HCT116 (cell line): ENCODE measurements at regions not wholly inside any gene's neighbourhood (a gene's known extent, or its start where the extent isn't known, plus 50 kb on each side); places are given as distances from the start of the nearest gene placed in this dataset.

Source experiments
- ATAC-seq: fragments of 200-7000 bp; cut with Tn5 transposase; 2 replicates; pipeline ENCODE4 v1.9.1; 2020; ENCODE audit warnings: mild to moderate bottlenecking, moderate library complexity
- BruUV-seq: library from RNA; stranded (reverse); fragments of 400-500 nt; replicated peaks from 2 replicates; lab custom pipeline; 2021; lab: Mats Ljungman, UMichigan
- CTCF ChIA-PET: fragments of 300-600 bp; sonication (Branson Sonifier 250); formaldehyde crosslinking; loops from one replicate; lab custom pipeline; 2021; ENCODE audit warnings: antibody characterized with exemption; lab: Charles Lee
- POLR2A ChIA-PET: fragments of 300-600, 350-600 bp; sonication (Branson Sonifier 250); formaldehyde crosslinking; loops from one replicate; lab custom pipeline; 2021; ENCODE audit warnings: antibody characterized with exemption; lab: Charles Lee
- RAD21 ChIA-PET, 2 experiments: fragments of 300-600 bp; sonication (Branson Sonifier 250); formaldehyde crosslinking; loops; one replicate each; lab custom pipeline; 2023; ENCODE audit warnings: low total read pairs in 2 of 2; ENCODE audit not compliant: uncharacterized antibody in 2 of 2, unreplicated experiment in 2 of 2, low non-redundant PET in 1 of 2; lab: Charles Lee
- DNase-seq: peaks from one replicate; pipeline ENCODE4 v3.0.0-alpha.2; 2010; ENCODE audit warnings: low read depth, low spot score
- H2AFZ ChIP-seq: fragments of 200-600 bp; shearing (Covaris generic), sonication (generic); 2 replicates; pipeline ENCODE4 v1.6.1; 2017; ENCODE audit warnings: low read depth, mixed run types, mixed read lengths, antibody characterized with exemption, low read length; ENCODE audit not compliant: poor library complexity, severe bottlenecking
- H3K27ac ChIP-seq: 2 replicates; pipeline ENCODE4 v1.5.1; 2012; ENCODE audit warnings: low read depth, low read length
- H3K27me3 ChIP-seq: fragments of 200-600 bp; sonication (generic); 2 replicates; pipeline ENCODE4 v1.6.1; 2016; ENCODE audit warnings: mixed run types, low read length, mixed read lengths; ENCODE audit not compliant: insufficient read depth
- H3K36me3 ChIP-seq, 2 experiments: fragments of 200-500 bp in 1 of 2; fragments of 200-600 bp in 1 of 2; sonication (Bioruptor generic) in 1 of 2; sonication (generic) in 1 of 2; 2 replicates each; pipeline versions ENCODE4 v1.5.1 to v1.6.1; 2014 to 2016; ENCODE audit warnings: low read length in 2 of 2, inconsistent platforms in 1 of 2, mixed read lengths in 1 of 2, mixed run types in 1 of 2; ENCODE audit not compliant: insufficient read depth in 2 of 2, control insufficient read depth in 1 of 2
- H3K4me1 ChIP-seq, 2 experiments: fragments of 200-600 bp in 1 of 2; sonication (generic) in 1 of 2; 2 replicates each; pipeline versions ENCODE4 v1.5.1 to v1.6.1; 2012 to 2017; ENCODE audit warnings: low read length in 2 of 2, inconsistent platforms in 1 of 2, mild to moderate bottlenecking in 1 of 2, mixed read lengths in 1 of 2, mixed run types in 1 of 2, moderate library complexity in 1 of 2; ENCODE audit not compliant: insufficient read depth in 2 of 2, control insufficient read depth in 1 of 2
- H3K4me2 ChIP-seq: fragments of 200-600 bp; sonication (generic); 2 replicates; pipeline ENCODE4 v1.6.1; 2017; ENCODE audit warnings: mixed run types, low read length, mixed read lengths
- H3K4me3 ChIP-seq, 2 experiments: fragments of 200-600 bp in 1 of 2; sonication (generic) in 1 of 2; replicated peaks in 1 of 2; 2 replicates each; pipeline ENCODE4 v1.5.1; 2011 to 2016; ENCODE audit warnings: low read length in 2 of 2, control low read depth in 1 of 2, low read depth in 1 of 2, mild to moderate bottlenecking in 1 of 2, mixed read lengths in 1 of 2, mixed run types in 1 of 2
- H3K79me2 ChIP-seq: fragments of 200-600 bp; sonication (generic); 2 replicates; pipeline ENCODE4 v1.6.1; 2017; ENCODE audit warnings: mild to moderate bottlenecking, mixed run types, low read length, moderate library complexity, mixed read lengths; ENCODE audit not compliant: insufficient read depth
- H3K9ac ChIP-seq: fragments of 200-600 bp; sonication (generic); 2 replicates; pipeline ENCODE4 v1.6.1; 2016; ENCODE audit warnings: low read length, mixed read lengths
- H3K9me2 ChIP-seq: fragments of 200-600 bp; sonication (generic), shearing (Covaris generic); 2 replicates; pipeline ENCODE4 v1.6.1; 2017; ENCODE audit warnings: mixed run types, mild to moderate bottlenecking, moderate library complexity; ENCODE audit not compliant: insufficient read depth
- H3K9me3 ChIP-seq, 2 experiments: fragments of 200-500 bp in 1 of 2; fragments of 200-600 bp in 1 of 2; sonication (Bioruptor generic) in 1 of 2; sonication (generic) in 1 of 2; 2 replicates each; pipeline ENCODE4 v1.6.1; 2014 to 2017; ENCODE audit warnings: low read length in 2 of 2, mixed read lengths in 2 of 2, inconsistent platforms in 1 of 2, low read depth in 1 of 2, mild to moderate bottlenecking in 1 of 2, mixed run types in 1 of 2, moderate library complexity in 1 of 2; ENCODE audit not compliant: control insufficient read depth in 1 of 2, insufficient read depth in 1 of 2
- H4K20me1 ChIP-seq: fragments of 200-600 bp; sonication (generic), shearing (Covaris generic); 2 replicates; pipeline ENCODE4 v1.6.1; 2017; ENCODE audit warnings: mixed run types, mild to moderate bottlenecking, moderate library complexity; ENCODE audit not compliant: insufficient read depth
- CBX3 ChIP-seq: IDR thresholded peaks from 2 replicates; pipeline ENCODE4 v1.6.1; 2012; ENCODE audit warnings: low read depth
- CEBPB ChIP-seq: IDR thresholded peaks from 2 replicates; pipeline ENCODE4 v1.6.1; 2012; ENCODE audit warnings: low read depth
- EGR1 ChIP-seq: IDR thresholded peaks from 2 replicates; pipeline ENCODE4 v1.6.1; 2012; ENCODE audit warnings: low read depth
- ELF1 ChIP-seq: IDR thresholded peaks from 2 replicates; pipeline ENCODE4 v1.6.1; 2012; ENCODE audit warnings: low read depth, borderline replicate concordance
- EZH2phosphoT487 ChIP-seq: fragments of 200-600 bp; IDR thresholded peaks from 2 replicates; pipeline ENCODE4 v1.6.1; 2018; ENCODE audit warnings: antibody characterized with exemption, borderline replicate concordance
- FOSL1 ChIP-seq: IDR thresholded peaks from 2 replicates; pipeline ENCODE4 v1.6.1; 2012; ENCODE audit warnings: low read depth
- JUND ChIP-seq: IDR thresholded peaks from 2 replicates; pipeline ENCODE4 v1.6.1; 2012
- POLR2A ChIP-seq: IDR thresholded peaks from 2 replicates; pipeline ENCODE4 v1.7.0; 2011; ENCODE audit warnings: borderline replicate concordance; ENCODE audit not compliant: insufficient read depth, insufficient read length; ENCODE audit errors: extremely low read depth
- POLR2AphosphoS5 ChIP-seq: IDR thresholded peaks from 2 replicates; pipeline ENCODE4 v1.6.1; 2011; ENCODE audit warnings: mild to moderate bottlenecking, low read depth, low read length, moderate library complexity
- RAD21 ChIP-seq: IDR thresholded peaks from 2 replicates; pipeline ENCODE4 v1.6.1; 2012; ENCODE audit warnings: low read depth, mild to moderate bottlenecking
- SP1 ChIP-seq: IDR thresholded peaks from 2 replicates; pipeline ENCODE4 v1.6.1; 2012; ENCODE audit warnings: low read depth
- YY1 ChIP-seq: IDR thresholded peaks from 2 replicates; pipeline ENCODE4 v1.6.1; 2011; ENCODE audit warnings: low read length, low read depth, moderate library complexity, mild to moderate bottlenecking; ENCODE audit not compliant: insufficient replicate concordance; ENCODE audit errors: extremely low read depth
- ZFX ChIP-seq: fragments of 450-650 bp; IDR thresholded peaks from 2 replicates; pipeline ENCODE4 v1.6.1; 2017
- ZNF274 ChIP-seq: fragments of 200-500 bp; sonication (Bioruptor generic); IDR thresholded peaks from 2 replicates; pipeline ENCODE4 v1.6.1; 2014; ENCODE audit warnings: mild to moderate bottlenecking, low read depth, low read length, inconsistent platforms
- intact Hi-C: fragments of 100-400 bp; cut with micrococcal nuclease; formaldehyde crosslinking; loops from 2 replicates; pipeline ENCODE4 v1.10.0; 2022
- TF ChIP-seq, protein P1 (sequence below): IDR thresholded peaks from 2 replicates; pipeline ENCODE4 v1.6.1; 2012; ENCODE audit warnings: low read depth
- TF ChIP-seq, protein P2 (sequence below), 3 experiments: fragments of 200-600 bp in 1 of 3; sonication (generic) in 1 of 3; IDR thresholded peaks in 2 of 3; conservative IDR thresholded peaks in 1 of 3; 2 replicates each; pipeline ENCODE4 v1.5.1; 2012 to 2017; ENCODE audit warnings: low read depth in 2 of 3, low read length in 2 of 3, antibody characterized with exemption in 1 of 3, borderline replicate concordance in 1 of 3, control low read depth in 1 of 3, mild to moderate bottlenecking in 1 of 3, mixed read lengths in 1 of 3, mixed run types in 1 of 3, moderate library complexity in 1 of 3; ENCODE audit not compliant: insufficient read depth in 1 of 3

DNA sequence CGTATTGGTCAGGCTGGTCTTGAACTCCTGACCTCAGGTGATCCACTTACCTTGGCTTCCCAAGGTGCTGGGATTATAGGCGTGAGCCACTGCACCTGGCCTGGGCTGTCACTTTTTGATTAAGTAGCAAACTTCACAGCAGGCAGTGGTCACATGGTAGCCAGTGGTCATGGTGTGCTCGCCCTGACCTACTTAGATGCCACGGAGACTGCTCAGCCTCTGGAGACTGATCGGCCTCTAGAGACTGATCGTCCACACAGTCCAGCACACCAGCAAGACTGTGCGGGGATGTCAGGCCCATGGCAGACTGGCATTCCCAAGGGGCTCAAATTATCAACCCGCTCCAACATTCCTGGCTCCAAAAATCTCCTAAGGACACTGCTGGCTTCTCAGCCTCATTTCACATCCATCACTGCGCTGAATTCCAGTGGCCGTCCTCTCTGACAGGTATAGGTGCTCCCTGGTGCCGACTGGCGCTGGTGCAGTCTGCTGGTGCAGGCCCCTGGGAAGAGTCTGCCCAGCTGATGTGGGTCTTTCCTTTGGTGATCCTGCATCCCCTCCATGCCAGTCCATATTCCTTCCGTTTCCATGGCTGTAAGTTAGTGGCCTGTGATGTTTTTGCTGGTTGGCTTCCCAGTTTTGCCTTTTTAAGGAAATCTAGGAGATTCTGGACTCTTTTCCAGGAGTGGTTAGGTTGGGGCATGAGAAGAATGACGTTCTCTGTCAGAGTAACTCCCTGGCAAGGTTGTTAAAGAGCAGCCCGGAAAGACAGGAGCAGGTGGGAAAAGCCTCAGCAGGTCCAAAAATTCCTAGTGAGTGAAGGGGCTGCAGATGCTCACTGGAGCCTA is 374.5 kb upstream of the HS6ST1 start:
- Histone ChIP-seq H2AFZ (no peak overlapping the region), H3K79me2 (no peaks in the 10 kb centered on the region), H3K4me3 (no peak overlapping the region), H3K36me3 (no peaks in the 10 kb centered on the region), H4K20me1 (no peaks in the 10 kb centered on the region), H3K4me2 (no peak overlapping the region), H3K9me2 (no peaks in the 10 kb centered on the region), H3K9ac (no peak overlapping the region), H3K27me3 (peaks cover 29% of the 10 kb centered on the region), H3K4me1 (no peaks in the 10 kb centered on the region), H3K9me3 (no peaks in the 10 kb centered on the region), H3K27ac (no peak overlapping the region)
- no peak for ATAC-seq
- POLR2A ChIA-PET: no interaction called here
- no TSS peak for BruUV-seq
- DNase-seq: no peak
- RAD21 ChIA-PET: no interaction called here
- TF ChIP-seq EGR1 (no peak), ELF1 (no peak), ZNF274 (no peak), CEBPB (no peak), POLR2A (no peak), EZH2phosphoT487 (no peak)
- CTCF ChIA-PET: no interaction called here
- intact Hi-C loops: no loop called here

DNA sequence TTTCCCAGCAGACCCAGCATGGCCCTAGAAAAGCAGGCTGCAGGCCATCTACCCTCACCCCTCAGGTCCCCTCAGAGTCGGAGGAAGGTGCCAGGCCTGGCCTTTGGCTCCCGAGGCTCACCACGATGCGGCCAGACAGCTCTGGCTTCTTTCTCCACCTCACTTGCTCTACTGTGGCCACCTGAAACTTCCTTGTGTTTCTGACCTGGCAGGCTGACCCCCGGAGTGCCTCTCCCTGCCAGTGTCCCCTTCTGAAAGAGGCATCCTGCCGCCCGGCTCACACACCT is 375.0 kb upstream of the HS6ST1 start:
- ChIA-PET RAD21 (no interaction called here), POLR2A (no interaction called here), CTCF (no interaction called here)
- H3K9ac ChIP-seq: no peak overlapping the region
- intact Hi-C loops: no loop called here
- H3K36me3 ChIP-seq: no peaks in the 10 kb centered on the region
- DNase-seq: no peak
- H4K20me1 ChIP-seq: no peaks in the 10 kb centered on the region
- no peak overlapping the region for H3K4me2 ChIP-seq
- H3K9me2 ChIP-seq: no peaks in the 10 kb centered on the region; the same call in 1 of the 2 replicates
- no peak overlapping the region for H3K27ac ChIP-seq
- H3K9me3 ChIP-seq: no peaks in the 10 kb centered on the region
- peaks cover 29% of the 10 kb centered on the region for H3K27me3 ChIP-seq
- no peaks in the 10 kb centered on the region for H3K4me1 ChIP-seq
- H3K79me2 ChIP-seq: no peaks in the 10 kb centered on the region
- ATAC-seq: no peak
- no peak overlapping the region for H2AFZ ChIP-seq
- BruUV-seq: no TSS peak
- no peak overlapping the region for H3K4me3 ChIP-seq
- TF ChIP-seq CBX3 (no peak), ZNF274 (no peak), SP1 (no peak), JUND (no peak), CEBPB (no peak), YY1 (no peak), POLR2AphosphoS5 (no peak), ZFX (no peak), FOSL1 (no peak), RAD21 (no peak), POLR2A (no peak)
- TF ChIP-seq, protein P1, sequence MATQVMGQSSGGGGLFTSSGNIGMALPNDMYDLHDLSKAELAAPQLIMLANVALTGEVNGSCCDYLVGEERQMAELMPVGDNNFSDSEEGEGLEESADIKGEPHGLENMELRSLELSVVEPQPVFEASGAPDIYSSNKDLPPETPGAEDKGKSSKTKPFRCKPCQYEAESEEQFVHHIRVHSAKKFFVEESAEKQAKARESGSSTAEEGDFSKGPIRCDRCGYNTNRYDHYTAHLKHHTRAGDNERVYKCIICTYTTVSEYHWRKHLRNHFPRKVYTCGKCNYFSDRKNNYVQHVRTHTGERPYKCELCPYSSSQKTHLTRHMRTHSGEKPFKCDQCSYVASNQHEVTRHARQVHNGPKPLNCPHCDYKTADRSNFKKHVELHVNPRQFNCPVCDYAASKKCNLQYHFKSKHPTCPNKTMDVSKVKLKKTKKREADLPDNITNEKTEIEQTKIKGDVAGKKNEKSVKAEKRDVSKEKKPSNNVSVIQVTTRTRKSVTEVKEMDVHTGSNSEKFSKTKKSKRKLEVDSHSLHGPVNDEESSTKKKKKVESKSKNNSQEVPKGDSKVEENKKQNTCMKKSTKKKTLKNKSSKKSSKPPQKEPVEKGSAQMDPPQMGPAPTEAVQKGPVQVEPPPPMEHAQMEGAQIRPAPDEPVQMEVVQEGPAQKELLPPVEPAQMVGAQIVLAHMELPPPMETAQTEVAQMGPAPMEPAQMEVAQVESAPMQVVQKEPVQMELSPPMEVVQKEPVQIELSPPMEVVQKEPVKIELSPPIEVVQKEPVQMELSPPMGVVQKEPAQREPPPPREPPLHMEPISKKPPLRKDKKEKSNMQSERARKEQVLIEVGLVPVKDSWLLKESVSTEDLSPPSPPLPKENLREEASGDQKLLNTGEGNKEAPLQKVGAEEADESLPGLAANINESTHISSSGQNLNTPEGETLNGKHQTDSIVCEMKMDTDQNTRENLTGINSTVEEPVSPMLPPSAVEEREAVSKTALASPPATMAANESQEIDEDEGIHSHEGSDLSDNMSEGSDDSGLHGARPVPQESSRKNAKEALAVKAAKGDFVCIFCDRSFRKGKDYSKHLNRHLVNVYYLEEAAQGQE: no peak
- TF ChIP-seq, protein P2, sequence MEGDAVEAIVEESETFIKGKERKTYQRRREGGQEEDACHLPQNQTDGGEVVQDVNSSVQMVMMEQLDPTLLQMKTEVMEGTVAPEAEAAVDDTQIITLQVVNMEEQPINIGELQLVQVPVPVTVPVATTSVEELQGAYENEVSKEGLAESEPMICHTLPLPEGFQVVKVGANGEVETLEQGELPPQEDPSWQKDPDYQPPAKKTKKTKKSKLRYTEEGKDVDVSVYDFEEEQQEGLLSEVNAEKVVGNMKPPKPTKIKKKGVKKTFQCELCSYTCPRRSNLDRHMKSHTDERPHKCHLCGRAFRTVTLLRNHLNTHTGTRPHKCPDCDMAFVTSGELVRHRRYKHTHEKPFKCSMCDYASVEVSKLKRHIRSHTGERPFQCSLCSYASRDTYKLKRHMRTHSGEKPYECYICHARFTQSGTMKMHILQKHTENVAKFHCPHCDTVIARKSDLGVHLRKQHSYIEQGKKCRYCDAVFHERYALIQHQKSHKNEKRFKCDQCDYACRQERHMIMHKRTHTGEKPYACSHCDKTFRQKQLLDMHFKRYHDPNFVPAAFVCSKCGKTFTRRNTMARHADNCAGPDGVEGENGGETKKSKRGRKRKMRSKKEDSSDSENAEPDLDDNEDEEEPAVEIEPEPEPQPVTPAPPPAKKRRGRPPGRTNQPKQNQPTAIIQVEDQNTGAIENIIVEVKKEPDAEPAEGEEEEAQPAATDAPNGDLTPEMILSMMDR (IDR thresholded peaks at IDR 0.05 in 2 of 3, conservative IDR thresholded peaks at IDR 0.05 in 1 of 3; ENCODE audit: borderline replicate concordance in 1 of 3, insufficient read depth in 1 of 3, low read depth in 2 of 3, low read length in 2 of 3): no peak
